Effector memory CD8-positive, alpha-beta T cell (primary cell): ENCODE measurements at regions not wholly inside any gene's neighbourhood (a gene's known extent, or its start where the extent isn't known, plus 50 kb on each side); places are given as distances from the start of the nearest gene placed in this dataset.
"Not testable (repeated sequence)": the region's sequence is repeated elsewhere in the genome, so short reads cannot be mapped to it uniquely, and the experiment has no call there.

Experiments
- ATAC-seq: fragments of 150-1000 bp; cut with Tn5 transposase; replicated peaks from 2 replicates; pipeline ENCODE4 v1.10.0; 2021; ENCODE audit warnings: mild to moderate bottlenecking, moderate library complexity
- DNase-seq, 3 experiments: peaks; one replicate each; pipeline ENCODE4 v3.0.0; 2021
- H3K27ac Mint-ChIP-seq, 2 donors: one replicate each; pipeline ENCODE4 v1.8.0; 2022; ENCODE audit warnings: mild to moderate bottlenecking in 2 of 2, mixed read lengths in 2 of 2, moderate library complexity in 2 of 2
- H3K27me3 Mint-ChIP-seq, 2 donors: one replicate each; pipeline ENCODE4 v1.8.0; 2022; ENCODE audit warnings: mixed read lengths in 2 of 2
- H3K36me3 Mint-ChIP-seq: one replicate; pipeline ENCODE4 v1.8.0; 2022; ENCODE audit warnings: mild to moderate bottlenecking, moderate library complexity, mixed read lengths; ENCODE audit not compliant: insufficient read depth
- H3K4me1 Mint-ChIP-seq, 2 donors: one replicate each; pipeline ENCODE4 v1.8.0; 2022; ENCODE audit warnings: low read depth in 2 of 2, mixed read lengths in 2 of 2
- H3K4me3 Mint-ChIP-seq, 2 donors: one replicate each; pipeline ENCODE4 v1.8.0; 2022; ENCODE audit warnings: mild to moderate bottlenecking in 2 of 2, mixed read lengths in 2 of 2, moderate library complexity in 2 of 2
- H3K9me3 Mint-ChIP-seq, 2 donors: one replicate each; pipeline ENCODE4 v1.8.0; 2022; ENCODE audit warnings: mixed read lengths in 2 of 2

DNA sequence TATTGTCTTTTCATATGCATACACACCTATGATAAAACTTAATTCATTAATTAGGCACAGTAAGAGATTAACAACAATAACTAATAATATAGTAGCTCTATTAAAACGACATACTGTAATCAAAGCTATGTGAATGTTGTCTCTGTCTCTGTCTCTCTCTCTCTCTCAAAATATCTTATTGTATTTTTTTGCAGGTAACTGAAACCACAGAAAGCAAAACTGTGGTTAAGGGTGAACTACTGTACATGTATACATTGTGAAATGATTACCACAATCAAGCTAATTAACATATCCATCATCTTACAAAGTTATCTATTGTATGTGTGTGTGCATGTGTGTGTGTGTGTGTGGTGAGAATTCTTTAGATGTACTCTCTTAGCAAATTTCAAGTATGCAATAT, 242.0 kb upstream of the RSPO3 start:
- Mint-ChIP-seq H3K36me3 (no peaks in the 10 kb centered on the region), H3K4me1 (no peaks in the 10 kb centered on the region), H3K4me3 (no peak overlapping the region), H3K9me3 (peaks cover 0 to 11% of the 10 kb centered on the region in 2 donors), H3K27ac (no peak overlapping the region), H3K27me3 (no peaks in the 10 kb centered on the region)
- DNase-seq (no peak), ATAC-seq (no peak)

DNA sequence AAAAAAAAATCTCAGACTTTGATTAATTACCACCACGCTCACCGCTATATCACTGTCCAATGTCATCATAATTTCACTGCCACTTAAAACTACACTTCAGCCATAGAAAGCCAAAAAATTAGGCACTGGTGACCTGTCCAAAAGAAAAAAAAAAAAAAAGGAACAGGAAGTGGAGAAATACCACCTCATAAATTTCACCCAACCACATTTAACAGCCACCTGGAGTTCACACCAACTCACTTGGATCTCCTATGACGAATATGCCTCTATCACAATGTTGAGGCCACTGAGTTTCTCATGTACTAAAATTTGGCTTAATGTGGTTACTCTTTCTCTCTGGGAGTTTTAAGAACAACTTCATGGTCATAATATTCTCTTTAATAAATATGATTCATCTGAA, 237.5 kb upstream of the RSPO3 start:
- ATAC-seq: no peak
- H3K4me3 Mint-ChIP-seq: no peak overlapping the region
- DNase-seq: no peak

GRCh38 chr6:126886106-126886505, 232.4 kb upstream of the RSPO3 start:
- peaks cover 2 to 6% of the 10 kb centered on the region in 2 donors for H3K9me3 Mint-ChIP-seq
- no peak overlapping the region for H3K27ac Mint-ChIP-seq
- no peaks in the 10 kb centered on the region for H3K36me3 Mint-ChIP-seq
- no peak overlapping the region for H3K4me3 Mint-ChIP-seq
- no peak for ATAC-seq
- DNase-seq: no peak
- H3K27me3 Mint-ChIP-seq: no peaks in the 10 kb centered on the region
- no peaks in the 10 kb centered on the region for H3K4me1 Mint-ChIP-seq

More for the DNA sequence above, 237.5 kb upstream of the RSPO3 start:
- Mint-ChIP-seq H3K27ac (no peak overlapping the region), H3K36me3 (no peaks in the 10 kb centered on the region), H3K4me1 (no peaks in the 10 kb centered on the region), H3K9me3 (no peaks in the 10 kb centered on the region), H3K27me3 (no peaks in the 10 kb centered on the region)

- DNase-seq (no peak), ATAC-seq (no peak)
- Mint-ChIP-seq H3K9me3 (peaks cover 2 to 6% of the 10 kb centered on the region in 2 donors), H3K27ac (no peak overlapping the region), H3K4me3 (no peak overlapping the region), H3K27me3 (no peaks in the 10 kb centered on the region), H3K4me1 (no peaks in the 10 kb centered on the region), H3K36me3 (no peaks in the 10 kb centered on the region)
These were observed 229.4 kb upstream of the RSPO3 start for GRCh38 chr6:126888727-126889725.

- ATAC-seq: no peak
- DNase-seq: no peak
- Mint-ChIP-seq H3K27ac (no peak overlapping the region), H3K27me3 (no peaks in the 10 kb centered on the region), H3K4me1 (no peaks in the 10 kb centered on the region), H3K36me3 (no peaks in the 10 kb centered on the region), H3K9me3 (peaks cover 2 to 6% of the 10 kb centered on the region in 2 donors), H3K4me3 (no peak overlapping the region)
These were observed 228.4 kb upstream of the RSPO3 start for GRCh38 chr6:126890055-126890454.

DNA sequence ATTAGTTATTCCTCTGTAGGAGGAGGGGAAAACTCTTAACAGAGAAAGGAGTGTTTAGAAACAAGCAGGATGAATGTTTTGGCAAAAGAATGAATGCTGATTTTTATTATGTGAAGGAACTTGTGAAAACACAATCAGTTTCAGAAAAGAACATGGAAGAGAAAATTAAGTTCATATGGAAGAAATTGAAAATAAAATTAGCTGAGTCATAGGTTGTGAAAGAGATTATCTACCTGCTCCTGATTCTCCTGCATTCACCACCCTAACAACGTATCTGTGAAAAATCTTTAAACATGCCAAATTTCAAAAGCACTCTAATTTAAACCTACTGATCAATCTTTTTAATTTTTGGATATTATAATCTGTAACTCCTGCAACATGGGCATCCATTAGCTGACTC, 227.3 kb upstream of the RSPO3 start:
- ATAC-seq (no peak), DNase-seq (no peak)
- Mint-ChIP-seq H3K27ac (no peak overlapping the region), H3K9me3 (peaks cover 2 to 6% of the 10 kb centered on the region in 2 donors), H3K27me3 (no peaks in the 10 kb centered on the region), H3K36me3 (no peaks in the 10 kb centered on the region), H3K4me1 (no peaks in the 10 kb centered on the region), H3K4me3 (no peak overlapping the region)

GRCh38 chr6:126892869-126893268, 225.6 kb upstream of the RSPO3 start:
- H3K36me3 Mint-ChIP-seq, H3K4me1 Mint-ChIP-seq, H3K27me3 Mint-ChIP-seq, H3K9me3 Mint-ChIP-seq, H3K27ac Mint-ChIP-seq, H3K4me3 Mint-ChIP-seq, ATAC-seq, DNase-seq: not testable (repeated sequence)

DNA sequence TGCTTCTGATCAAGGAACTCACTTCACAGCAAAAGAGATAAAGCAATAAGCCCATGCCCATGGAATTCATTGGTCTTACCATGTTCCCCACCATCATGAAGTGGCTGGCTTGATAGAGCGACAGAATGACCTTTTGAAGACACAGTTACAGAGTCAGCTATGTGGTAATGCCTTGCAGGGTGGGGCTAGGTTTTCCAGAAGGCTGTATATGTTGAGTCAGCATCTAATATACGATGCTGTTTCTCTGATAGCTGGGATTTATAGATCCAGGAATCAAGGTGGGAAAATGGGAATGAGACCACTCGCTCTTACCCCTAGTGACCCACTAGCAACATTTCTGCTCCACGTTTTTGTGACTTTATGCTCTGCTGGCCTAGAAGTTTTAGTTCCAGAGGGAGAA, 220.7 kb upstream of the RSPO3 start:
- H3K27ac Mint-ChIP-seq: no peak overlapping the region
- H3K27me3 Mint-ChIP-seq: no peaks in the 10 kb centered on the region
- no peak for DNase-seq
- H3K9me3 Mint-ChIP-seq: no peaks in the 10 kb centered on the region
- no peaks in the 10 kb centered on the region for H3K4me1 Mint-ChIP-seq
- no peak overlapping the region for H3K4me3 Mint-ChIP-seq
- H3K36me3 Mint-ChIP-seq: no peaks in the 10 kb centered on the region
- ATAC-seq: no peak

DNA sequence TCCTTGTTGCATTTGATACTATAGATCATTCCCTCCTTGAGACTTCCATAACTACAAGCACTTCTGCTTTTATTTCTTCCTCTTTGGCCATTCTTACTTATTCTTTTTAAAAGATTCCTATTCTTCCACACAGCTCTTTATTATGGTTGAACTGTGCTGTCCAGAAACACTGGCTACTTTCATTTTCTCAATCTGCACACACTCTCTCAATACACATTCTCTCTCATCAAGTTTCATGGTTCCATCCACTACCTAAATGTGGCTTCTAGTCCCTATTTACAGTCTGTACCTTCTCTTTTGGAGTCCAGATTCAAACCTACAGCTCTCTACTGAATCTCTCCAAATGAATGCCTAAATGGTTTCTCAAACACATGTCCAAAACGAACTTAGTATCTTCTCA, 214.3 kb upstream of the RSPO3 start:
- no peaks in the 10 kb centered on the region for H3K9me3 Mint-ChIP-seq
- no peaks in the 10 kb centered on the region for H3K4me1 Mint-ChIP-seq
- H3K27me3 Mint-ChIP-seq: no peaks in the 10 kb centered on the region
- ATAC-seq (no peak), DNase-seq (no peak)
- H3K27ac Mint-ChIP-seq: no peak overlapping the region
- H3K4me3 Mint-ChIP-seq: no peak overlapping the region
- H3K36me3 Mint-ChIP-seq: no peaks in the 10 kb centered on the region

- ATAC-seq (no peak), DNase-seq (no peak)
- H3K27me3 Mint-ChIP-seq: no peaks in the 10 kb centered on the region
- H3K4me3 Mint-ChIP-seq: no peak overlapping the region
- H3K27ac Mint-ChIP-seq: no peak overlapping the region
- no peaks in the 10 kb centered on the region for H3K36me3 Mint-ChIP-seq
- peaks cover 0 to 2% of the 10 kb centered on the region in 2 donors for H3K9me3 Mint-ChIP-seq
- H3K4me1 Mint-ChIP-seq: no peaks in the 10 kb centered on the region
These were observed 212.6 kb upstream of the RSPO3 start for GRCh38 chr6:126905917-126906316.

DNA sequence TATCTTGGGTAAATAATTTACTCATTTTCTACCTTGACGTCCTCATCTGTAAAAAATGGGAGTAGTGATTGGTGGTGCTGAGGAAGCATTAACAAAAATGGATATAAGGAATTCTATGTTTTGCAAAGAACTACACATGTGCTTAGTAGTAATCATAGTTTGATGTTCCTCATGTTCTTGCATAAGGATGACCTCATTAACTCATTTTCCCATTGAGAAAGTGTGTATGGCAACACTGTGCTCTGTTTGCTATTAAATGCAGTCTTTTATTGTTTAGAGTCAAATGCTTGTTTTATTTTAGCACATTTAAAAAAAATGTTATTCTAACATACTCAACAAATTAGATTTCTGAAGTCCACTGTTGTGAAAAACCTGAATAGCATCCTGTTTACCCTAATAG, 211.2 kb upstream of the RSPO3 start:
- Mint-ChIP-seq H3K36me3 (no peaks in the 10 kb centered on the region), H3K27ac (no peak overlapping the region), H3K27me3 (no peaks in the 10 kb centered on the region), H3K4me1 (no peaks in the 10 kb centered on the region), H3K9me3 (peaks cover 0 to 2% of the 10 kb centered on the region in 2 donors), H3K4me3 (no peak overlapping the region)
- ATAC-seq (no peak), DNase-seq (no peak)

DNA sequence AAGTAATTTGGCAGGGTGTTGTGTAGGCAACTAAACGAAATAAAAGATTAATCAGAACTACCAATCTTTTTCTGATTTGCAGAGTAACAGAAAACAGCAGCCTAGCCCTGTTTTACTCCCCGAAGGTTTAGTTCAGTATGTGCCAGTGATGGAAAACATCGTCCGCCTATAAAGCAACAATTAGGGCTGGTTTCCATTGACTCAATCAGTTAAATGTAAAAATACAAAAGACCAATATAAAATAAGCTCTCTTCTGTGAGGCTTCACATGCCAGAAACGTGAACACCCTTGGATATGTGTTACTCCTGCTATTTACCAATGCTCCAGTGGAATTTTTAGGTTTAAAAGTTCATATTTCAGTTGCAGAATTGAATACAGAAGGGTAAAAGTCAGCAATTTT, 210.5 kb upstream of the RSPO3 start:
- no peak for DNase-seq
- no peaks in the 10 kb centered on the region for H3K36me3 Mint-ChIP-seq
- H3K27ac Mint-ChIP-seq: no peak overlapping the region
- no peaks in the 10 kb centered on the region for H3K27me3 Mint-ChIP-seq
- peaks cover 0 to 2% of the 10 kb centered on the region in 2 donors for H3K9me3 Mint-ChIP-seq
- H3K4me1 Mint-ChIP-seq: no peaks in the 10 kb centered on the region
- no peak overlapping the region for H3K4me3 Mint-ChIP-seq
- ATAC-seq: no peak

DNA sequence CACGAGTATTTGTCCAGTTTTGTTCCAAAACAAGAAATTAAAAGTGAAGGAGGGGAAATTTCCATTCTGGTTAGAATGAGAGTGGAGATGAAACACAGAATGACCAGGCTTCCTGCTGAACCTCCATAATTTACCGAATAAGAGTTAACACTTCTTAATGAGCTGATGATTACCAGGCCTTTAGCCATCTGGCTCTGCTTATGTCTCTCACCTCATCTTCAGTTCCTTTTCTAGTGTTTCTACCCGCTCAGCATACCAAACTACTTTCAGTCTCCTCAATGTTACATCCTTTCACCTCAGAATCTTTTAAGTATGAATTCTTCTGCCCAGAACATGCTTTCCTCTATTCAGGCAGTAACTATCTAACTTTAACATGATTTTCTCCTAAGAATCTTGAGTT, 209.0 kb upstream of the RSPO3 start:
- Mint-ChIP-seq H3K36me3 (no peaks in the 10 kb centered on the region), H3K4me3 (no peak overlapping the region), H3K27ac (no peak overlapping the region), H3K9me3 (peaks cover 0 to 2% of the 10 kb centered on the region in 2 donors), H3K4me1 (no peaks in the 10 kb centered on the region), H3K27me3 (no peaks in the 10 kb centered on the region)
- ATAC-seq (no peak), DNase-seq (no peak)

DNA sequence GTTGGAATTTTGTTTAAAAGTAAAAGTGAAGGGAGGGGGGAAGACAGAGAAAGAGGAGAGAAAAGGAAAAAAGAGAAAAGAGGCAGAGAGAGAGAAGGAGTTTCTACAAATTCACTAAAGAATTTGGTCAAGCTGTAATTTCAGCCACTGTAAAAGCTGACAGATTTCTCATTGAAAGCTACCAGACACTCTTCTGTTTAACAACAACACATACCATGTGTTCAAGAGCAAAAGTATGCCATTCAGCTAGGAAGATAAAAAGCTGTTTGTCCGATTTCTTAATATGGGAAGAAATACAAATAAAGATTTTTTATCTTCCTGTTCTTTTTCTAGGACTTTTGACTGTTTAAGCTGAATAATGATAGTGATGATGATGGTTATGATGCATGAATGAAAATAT, 204.8 kb upstream of the RSPO3 start:
- H3K27me3 Mint-ChIP-seq: no peaks in the 10 kb centered on the region
- ATAC-seq: no peak

More for the DNA sequence above, 204.8 kb upstream of the RSPO3 start:
- H3K4me3 Mint-ChIP-seq: no peak overlapping the region
- no peak for DNase-seq
- peaks cover 0 to 2% of the 10 kb centered on the region in 2 donors for H3K9me3 Mint-ChIP-seq
- H3K4me1 Mint-ChIP-seq: no peaks in the 10 kb centered on the region
- no peak overlapping the region for H3K27ac Mint-ChIP-seq
- no peaks in the 10 kb centered on the region for H3K36me3 Mint-ChIP-seq
